ENCODE measurements at regions not wholly inside any gene's neighbourhood (a gene's known extent, or its start where the extent isn't known, plus 50 kb on each side); places are given as distances from the start of the nearest gene placed in this dataset.
"Not testable (repeated sequence)": the region's sequence is repeated elsewhere in the genome, so short reads cannot be mapped to it uniquely, and the experiment has no call there.

- DNase-seq (ENCODE audit: low read depth), result no peak
Measured at GRCh38 chr1:95614197-95614596, 380.2 kb downstream of the RWDD3 start.

GRCh38 chr1:95615421-95615820, 381.4 kb downstream of the RWDD3 start:
- no peak for DNase-seq (ENCODE audit: low read depth)

- no peak for DNase-seq (ENCODE audit: low read depth)
Measured at GRCh38 chr1:95620076-95620475, 386.1 kb downstream of the RWDD3 start.

GRCh38 chr1:95622609-95623008, 388.6 kb downstream of the RWDD3 start:
- DNase-seq (ENCODE audit: low read depth), result no peak

- no peak for DNase-seq (ENCODE audit: low read depth)
Measured at GRCh38 chr1:95625224-95625623, 391.2 kb downstream of the RWDD3 start.

GRCh38 chr1:95627244-95627643, 393.2 kb downstream of the RWDD3 start:
- DNase-seq (ENCODE audit: low read depth), result no peak

GRCh38 chr1:95631695-95632094, 397.7 kb downstream of the RWDD3 start:
- no peak for DNase-seq (ENCODE audit: low read depth)

GRCh38 chr1:95635811-95636210, 401.8 kb downstream of the RWDD3 start:
- no peak for DNase-seq (ENCODE audit: low read depth)

DNA sequence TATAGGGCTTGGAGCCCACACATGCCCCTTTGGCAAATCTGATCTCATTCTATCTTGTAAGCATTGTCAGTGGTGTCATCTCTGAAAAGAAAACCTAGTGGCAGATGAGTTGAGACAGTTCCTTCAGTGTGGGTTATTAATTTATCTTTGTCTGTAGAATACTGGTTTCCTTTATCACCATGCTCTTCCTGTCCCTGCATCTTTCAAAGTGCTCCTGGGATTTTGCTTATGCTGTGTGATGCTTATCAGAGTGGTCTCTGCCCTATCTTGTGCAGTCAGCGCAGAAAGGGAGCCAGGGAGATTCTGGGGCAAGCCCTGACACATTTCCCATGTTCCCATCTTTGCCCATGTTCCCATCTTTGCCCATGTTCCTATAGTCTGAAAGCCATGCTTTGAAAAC, 402.9 kb downstream of the RWDD3 start:
- no peak for DNase-seq (ENCODE audit: low read depth)

GRCh38 chr1:95640746-95641145, 406.7 kb downstream of the RWDD3 start:
- peak; percentile 16 for DNase-seq (ENCODE audit: low read depth)

DNA sequence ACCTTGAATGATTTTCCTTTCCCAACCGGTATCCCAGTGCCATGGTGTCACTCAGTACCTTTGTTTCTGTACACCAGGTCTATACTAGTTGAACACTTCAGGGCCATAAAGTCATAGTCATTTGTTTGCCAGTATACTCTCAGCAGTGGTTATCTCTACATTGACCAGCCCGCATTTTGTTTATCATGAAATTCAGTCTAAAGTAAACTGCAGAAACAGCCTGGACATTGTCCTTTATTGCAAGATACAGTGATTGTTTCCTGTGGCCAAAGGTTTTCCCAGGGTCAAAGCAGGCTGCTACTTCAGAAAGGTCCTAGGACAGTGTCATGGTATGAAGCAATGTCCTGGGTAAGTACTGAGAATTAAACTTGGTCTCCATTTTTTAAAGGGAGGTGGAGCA, 407.4 kb downstream of the RWDD3 start:
- no peak for DNase-seq (ENCODE audit: low read depth)

- no peak for DNase-seq (ENCODE audit: low read depth)
Measured at GRCh38 chr1:95642035-95642434, 408.0 kb downstream of the RWDD3 start.

- no peak for DNase-seq (ENCODE audit: low read depth)
Measured at GRCh38 chr1:95643071-95643470, 409.1 kb downstream of the RWDD3 start.

DNA sequence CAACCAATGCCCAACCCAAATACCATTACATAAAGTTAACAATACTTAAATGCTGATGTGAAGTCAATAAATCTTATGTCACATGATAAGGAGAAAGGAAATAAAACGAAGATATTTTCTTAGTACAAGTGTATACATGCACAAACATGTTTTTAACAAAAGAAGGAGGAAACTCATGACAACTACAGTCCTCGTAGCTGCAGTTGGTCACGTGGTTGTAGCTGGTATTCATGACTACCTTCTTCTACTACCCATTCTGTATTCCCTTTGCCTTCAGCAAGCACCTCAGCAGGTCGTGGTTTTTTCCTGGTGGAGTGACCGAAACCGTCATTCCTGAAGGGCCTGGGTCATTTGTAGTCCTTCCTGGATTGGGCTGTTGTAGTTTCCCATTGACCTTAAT, 411.1 kb downstream of the RWDD3 start:
- DNase-seq (ENCODE audit: low read depth), result not testable (repeated sequence)

DNA sequence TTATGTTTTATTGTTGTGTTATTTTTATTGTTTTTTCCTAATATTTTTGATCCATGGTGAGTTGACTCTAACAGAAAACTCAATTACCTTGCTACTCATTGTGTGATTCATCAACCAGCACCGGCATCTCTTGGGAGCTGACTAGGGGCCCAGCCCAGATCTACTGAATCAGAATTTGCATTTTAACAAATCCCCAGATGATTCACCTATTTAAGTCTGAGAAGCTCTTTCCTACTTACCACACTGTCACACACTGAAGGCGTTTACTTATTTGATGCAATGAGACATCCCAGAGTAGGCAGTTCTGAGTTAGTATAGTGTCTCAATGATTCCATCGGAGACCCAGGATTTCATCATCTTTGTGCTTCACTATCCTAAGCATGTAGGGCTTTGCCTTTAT, 416.6 kb downstream of the RWDD3 start:
- DNase-seq (ENCODE audit: low read depth), result no peak

DNA sequence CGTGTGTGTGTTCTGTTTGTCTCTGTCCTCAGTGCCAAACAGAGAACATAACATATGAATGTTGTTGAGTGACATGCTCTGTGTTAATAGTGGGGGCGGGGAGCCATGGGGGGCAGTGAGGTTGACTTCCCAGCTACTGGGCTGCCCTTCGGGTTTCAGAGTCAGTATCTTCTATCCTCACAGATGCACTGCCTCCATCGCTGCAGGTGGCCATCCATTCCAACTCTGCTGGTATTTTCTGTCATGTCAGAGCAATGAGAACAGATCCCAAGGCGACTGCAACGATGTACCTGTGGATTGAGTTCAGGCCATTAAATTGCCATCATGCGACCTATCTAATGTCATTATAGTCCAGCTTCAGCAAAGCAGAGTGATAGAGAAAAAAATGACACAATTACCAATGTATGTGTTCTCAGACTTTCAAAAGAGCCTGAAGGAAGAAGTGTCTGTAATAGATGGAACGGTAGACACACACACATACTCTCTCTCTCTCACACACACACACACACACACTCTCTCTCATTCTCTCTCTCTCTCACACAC, 418.5 kb downstream of the RWDD3 start:
- no peak for DNase-seq (ENCODE audit: low read depth)

GRCh38 chr1:95653618-95654017, 419.6 kb downstream of the RWDD3 start:
- no peak for DNase-seq (ENCODE audit: low read depth)

DNA sequence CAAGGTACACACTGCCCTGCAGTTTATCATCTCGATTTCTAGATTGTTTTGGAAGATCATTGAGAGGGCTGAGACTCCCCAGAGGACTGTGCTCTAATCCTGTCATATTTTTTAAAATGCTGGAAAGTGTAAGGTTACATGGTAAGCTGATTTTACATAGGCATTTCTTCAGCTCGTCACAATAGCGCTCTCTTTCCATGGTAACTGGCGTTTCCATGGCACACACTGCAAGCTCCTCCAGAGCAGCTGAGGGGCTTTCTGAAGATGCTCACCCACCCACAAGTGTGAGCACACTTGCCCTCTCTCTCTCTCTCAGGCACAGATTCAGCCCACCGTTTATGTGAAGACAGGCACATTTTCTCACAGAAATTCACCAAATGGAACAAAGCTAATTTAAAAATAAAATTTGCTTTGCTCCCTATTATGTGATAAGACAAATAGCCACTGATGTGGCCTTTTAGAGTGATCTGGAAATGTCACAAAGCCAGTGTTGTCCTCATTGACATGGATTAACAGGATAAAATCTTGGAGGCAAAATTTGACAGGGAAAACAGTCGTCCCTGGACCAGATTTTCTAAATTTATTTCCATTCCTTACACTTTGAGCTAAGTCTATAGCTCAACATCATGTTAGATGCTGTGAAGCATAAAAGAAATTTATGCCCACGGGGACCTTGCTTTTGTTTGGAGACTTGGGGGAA, 421.5 kb downstream of the RWDD3 start:
- DNase-seq (ENCODE audit: low read depth), result no peak

- DNase-seq (ENCODE audit: low read depth), result no peak
Measured at GRCh38 chr1:95657248-95657647, 423.2 kb downstream of the RWDD3 start.

DNA sequence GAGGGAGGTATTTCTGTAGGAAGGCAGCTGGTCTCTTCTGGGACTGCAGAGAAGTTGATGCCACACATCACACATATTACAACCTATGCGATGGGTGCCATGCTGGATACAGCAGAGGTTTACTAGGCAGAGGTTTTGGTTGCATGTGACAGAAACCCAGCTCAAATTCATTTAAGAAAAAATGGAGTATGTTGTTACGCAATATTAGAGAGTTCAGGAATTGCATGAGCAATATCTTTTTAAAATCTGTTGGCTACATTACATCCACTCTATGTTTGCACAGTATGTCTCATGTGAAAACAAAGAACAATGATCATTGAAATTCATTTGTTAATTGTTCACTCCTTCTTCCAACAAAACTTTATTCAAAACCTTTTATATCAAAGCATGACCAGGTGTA, 425.2 kb downstream of the RWDD3 start:
- no peak for DNase-seq (ENCODE audit: low read depth)

DNA sequence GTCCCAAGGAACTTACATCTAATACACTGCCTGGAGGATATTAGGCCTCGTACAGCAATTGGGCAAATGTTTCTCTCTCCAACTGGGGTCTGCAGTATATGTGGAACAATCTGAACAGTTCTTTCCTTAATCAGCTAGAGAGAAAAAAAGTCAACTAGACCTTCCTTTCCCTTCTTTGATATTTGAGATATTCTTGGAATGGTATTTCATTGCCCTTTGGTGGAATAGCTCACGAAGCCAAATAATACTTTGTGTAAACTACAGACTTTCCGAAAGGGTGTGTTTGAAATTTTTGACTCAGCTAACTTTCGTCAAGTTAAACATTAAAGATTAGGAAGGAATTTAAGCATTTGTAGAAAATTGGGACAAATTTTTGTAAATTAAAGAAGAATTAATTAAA, 425.6 kb downstream of the RWDD3 start:
- DNase-seq (ENCODE audit: low read depth), result no peak

DNA sequence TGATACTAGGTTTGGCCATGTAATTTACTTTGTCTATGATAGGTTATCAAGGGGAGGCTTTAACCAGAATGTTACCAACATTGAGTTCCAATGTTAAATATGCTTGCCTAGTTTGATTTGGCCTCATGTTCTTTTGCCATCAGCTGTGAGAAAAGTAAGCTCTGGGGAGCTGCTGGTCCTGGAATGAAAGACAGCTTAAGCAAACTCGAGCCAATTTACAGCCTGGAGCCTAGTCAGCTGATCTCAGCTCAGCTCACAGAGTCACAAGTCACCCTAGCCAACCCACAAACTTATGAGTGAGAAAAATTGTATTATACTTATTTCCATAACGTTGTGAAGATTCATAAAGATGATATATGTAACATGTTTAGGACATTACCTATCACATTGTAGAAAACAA, 426.7 kb downstream of the RWDD3 start:
- no peak for DNase-seq (ENCODE audit: low read depth)

GRCh38 chr1:95663530-95663929, 429.5 kb downstream of the RWDD3 start:
- DNase-seq (ENCODE audit: low read depth), result not testable (repeated sequence)

- no peak for DNase-seq (ENCODE audit: low read depth)
Measured at GRCh38 chr1:95668165-95668564, 434.2 kb downstream of the RWDD3 start.
